ENCODE measurements at regions not wholly inside any gene's neighbourhood (a gene's known extent, or its start where the extent isn't known, plus 50 kb on each side); places are given as distances from the start of the nearest gene placed in this dataset.

- no peaks in the 10 kb centered on the region for H3K36me3 ChIP-seq
- no peaks in the 10 kb centered on the region for H3K9me3 ChIP-seq
- no peaks in the 10 kb centered on the region for H3K4me1 ChIP-seq
- H3K4me3 ChIP-seq (replicated peaks in 1 of 3): no peak overlapping the region
- 50 to 53% methylated on average over 1 of the region's 1 CpG for WGBS, 2 donors
- intact Hi-C loops (cut with DNase I): no loop called here
- TF ChIP-seq POLR2A (IDR thresholded peaks at IDR 0.05): no peak
- TF ChIP-seq, protein P1, sequence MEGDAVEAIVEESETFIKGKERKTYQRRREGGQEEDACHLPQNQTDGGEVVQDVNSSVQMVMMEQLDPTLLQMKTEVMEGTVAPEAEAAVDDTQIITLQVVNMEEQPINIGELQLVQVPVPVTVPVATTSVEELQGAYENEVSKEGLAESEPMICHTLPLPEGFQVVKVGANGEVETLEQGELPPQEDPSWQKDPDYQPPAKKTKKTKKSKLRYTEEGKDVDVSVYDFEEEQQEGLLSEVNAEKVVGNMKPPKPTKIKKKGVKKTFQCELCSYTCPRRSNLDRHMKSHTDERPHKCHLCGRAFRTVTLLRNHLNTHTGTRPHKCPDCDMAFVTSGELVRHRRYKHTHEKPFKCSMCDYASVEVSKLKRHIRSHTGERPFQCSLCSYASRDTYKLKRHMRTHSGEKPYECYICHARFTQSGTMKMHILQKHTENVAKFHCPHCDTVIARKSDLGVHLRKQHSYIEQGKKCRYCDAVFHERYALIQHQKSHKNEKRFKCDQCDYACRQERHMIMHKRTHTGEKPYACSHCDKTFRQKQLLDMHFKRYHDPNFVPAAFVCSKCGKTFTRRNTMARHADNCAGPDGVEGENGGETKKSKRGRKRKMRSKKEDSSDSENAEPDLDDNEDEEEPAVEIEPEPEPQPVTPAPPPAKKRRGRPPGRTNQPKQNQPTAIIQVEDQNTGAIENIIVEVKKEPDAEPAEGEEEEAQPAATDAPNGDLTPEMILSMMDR (IDR thresholded peaks at IDR 0.05): no peak
- no peak for DNase-seq
- H3K27me3 ChIP-seq: no peaks in the 10 kb centered on the region
- H3K27ac ChIP-seq: no peak overlapping the region
These were observed 673.4 kb downstream of the TRIML1 start for GRCh38 chr4:188812644-188813043.

DNA sequence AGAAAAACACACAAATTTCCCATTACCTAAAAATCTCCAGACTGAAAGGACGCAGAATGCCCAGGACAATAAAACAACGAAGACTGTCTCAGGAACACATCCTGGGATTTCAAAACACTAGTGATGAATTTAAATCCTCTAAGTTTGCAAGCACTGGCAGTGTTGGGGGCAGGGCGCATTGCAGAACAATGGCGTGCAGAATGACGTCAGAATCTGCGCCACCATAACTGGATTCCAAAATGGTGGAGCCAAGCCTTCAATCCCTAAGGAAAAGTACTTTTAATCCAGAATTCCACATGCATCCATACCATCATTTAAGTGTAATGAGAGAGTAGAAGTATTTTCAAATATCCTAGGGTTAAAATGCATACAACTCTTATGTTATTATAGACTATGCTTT, 679.1 kb downstream of the TRIML1 start:
- WGBS, 2 donors: 92 to 95% methylated on average over 6 of the region's 6 CpGs
- no peak for DNase-seq
- no peaks in the 10 kb centered on the region for H3K36me3 ChIP-seq
- no peak overlapping the region for H3K27ac ChIP-seq
- H3K27me3 ChIP-seq: no peaks in the 10 kb centered on the region
- H3K9me3 ChIP-seq: no peaks in the 10 kb centered on the region
- intact Hi-C loops (cut with DNase I): no loop called here
- H3K4me3 ChIP-seq (replicated peaks in 1 of 3): no peak overlapping the region
- no peak for TF ChIP-seq POLR2A (IDR thresholded peaks at IDR 0.05)
- TF ChIP-seq, protein P1 (IDR thresholded peaks at IDR 0.05): no peak
- H3K4me1 ChIP-seq: no peaks in the 10 kb centered on the region

- no peaks in the 10 kb centered on the region for H3K9me3 ChIP-seq
- 45 to 91% methylated on average over 2 of the region's 2 CpGs for WGBS, 2 donors
- no peaks in the 10 kb centered on the region for H3K4me1 ChIP-seq
- no peak for DNase-seq
- intact Hi-C loops (cut with DNase I): no loop called here
- H3K4me3 ChIP-seq (replicated peaks in 1 of 3): no peak overlapping the region
- no peaks in the 10 kb centered on the region for H3K36me3 ChIP-seq
- H3K27ac ChIP-seq: no peak overlapping the region
- TF ChIP-seq POLR2A (IDR thresholded peaks at IDR 0.05): no peak
- no peaks in the 10 kb centered on the region for H3K27me3 ChIP-seq
These were observed 680.0 kb downstream of the TRIML1 start for GRCh38 chr4:188819233-188819632.

DNA sequence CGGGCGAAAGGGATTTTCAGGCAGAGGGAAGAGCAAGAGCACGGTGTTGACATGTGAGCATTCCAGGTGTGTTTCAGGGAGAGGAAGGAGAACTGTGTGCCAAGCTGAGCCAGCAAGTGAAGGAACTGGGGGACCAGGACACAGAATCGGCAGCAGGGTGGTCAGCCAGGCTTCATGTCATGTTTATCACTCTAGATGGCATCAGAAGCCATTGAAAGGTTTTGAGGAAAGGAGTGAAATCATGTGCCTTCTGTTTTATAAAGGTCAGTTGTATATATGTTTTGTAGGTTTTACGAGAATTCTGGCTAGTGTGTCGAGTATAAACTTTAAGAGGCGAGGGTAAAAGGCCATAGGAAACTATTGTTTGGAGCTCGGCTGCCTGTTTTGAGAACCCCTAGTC, 682.3 kb downstream of the TRIML1 start:
- no peak overlapping the region for H3K27ac ChIP-seq
- H3K27me3 ChIP-seq: no peaks in the 10 kb centered on the region
- TF ChIP-seq POLR2A (IDR thresholded peaks at IDR 0.05): no peak
- TF ChIP-seq, protein P1 (IDR thresholded peaks at IDR 0.05): no peak
- intact Hi-C loops (cut with DNase I): no loop called here
- H3K9me3 ChIP-seq: no peaks in the 10 kb centered on the region
- H3K4me1 ChIP-seq: no peaks in the 10 kb centered on the region
- H3K36me3 ChIP-seq: no peaks in the 10 kb centered on the region
- 76 to 82% methylated on average over 8 of the region's 8 CpGs for WGBS, 2 donors
- no peak for DNase-seq
- no peak overlapping the region for H3K4me3 ChIP-seq (replicated peaks in 1 of 3)

- no peaks in the 10 kb centered on the region for H3K36me3 ChIP-seq
- 61 to 76% methylated on average over 2 of the region's 2 CpGs for WGBS, 2 donors
- intact Hi-C loops (cut with DNase I): no loop called here
- H3K4me1 ChIP-seq: no peaks in the 10 kb centered on the region
- no peaks in the 10 kb centered on the region for H3K9me3 ChIP-seq
- H3K27ac ChIP-seq: no peak overlapping the region
- peak in 1 of 2 donors; percentile 2 for DNase-seq
- no peak overlapping the region for H3K4me3 ChIP-seq (replicated peaks in 1 of 3)
- H3K27me3 ChIP-seq: no peaks in the 10 kb centered on the region
- TF ChIP-seq, protein P1 (IDR thresholded peaks at IDR 0.05): no peak
- TF ChIP-seq POLR2A (IDR thresholded peaks at IDR 0.05): no peak
These were observed 683.5 kb downstream of the TRIML1 start for GRCh38 chr4:188822698-188823097.

GRCh38 chr4:188824553-188824952, 685.3 kb downstream of the TRIML1 start:
- H3K4me1 ChIP-seq: no peaks in the 10 kb centered on the region
- 84 to 93% methylated on average over 11 to 16 of the region's 17 CpGs for WGBS, 2 donors

More at GRCh38 chr4:188824553-188824952, 685.3 kb downstream of the TRIML1 start:
- no peak overlapping the region for H3K27ac ChIP-seq
- H3K4me3 ChIP-seq (replicated peaks in 1 of 3): no peak overlapping the region
- TF ChIP-seq, protein P1 (IDR thresholded peaks at IDR 0.05): no peak
- TF ChIP-seq POLR2A (IDR thresholded peaks at IDR 0.05): no peak
- no peaks in the 10 kb centered on the region for H3K36me3 ChIP-seq
- intact Hi-C loops (cut with DNase I): no loop called here
- no peaks in the 10 kb centered on the region for H3K27me3 ChIP-seq
- DNase-seq: no peak
- H3K9me3 ChIP-seq: no peaks in the 10 kb centered on the region

All from thyroid gland (tissue), 4 donors.